GM13977 (cell line): ENCODE measurements at regions not wholly inside any gene's neighbourhood (a gene's known extent, or its start where the extent isn't known, plus 50 kb on each side); places are given as distances from the start of the nearest gene placed in this dataset.

Experiments used
- DNase-seq: peaks from one replicate; pipeline ENCODE4 v3.0.0; 2012; ENCODE audit warnings: low spot score
- CTCF ChIP-seq: IDR thresholded peaks from 2 replicates; pipeline ENCODE4 v1.5.1; 2012; ENCODE audit warnings: mild to moderate bottlenecking, control low read depth; ENCODE audit not compliant: insufficient read depth; ENCODE audit errors: extremely low read depth, missing control alignments
- in situ Hi-C: fragments of 300-500 bp; cut with MboI; formaldehyde crosslinking; loops from one replicate; pipeline ENCODE4 v1.12.0; 2022; ENCODE audit warnings: low sequenced_read_pairs, low pct_unique_long_range_greater_than_20kb, mixed read lengths, inconsistent platforms; ENCODE audit not compliant: unreplicated experiment

GRCh38 chr1:222257027-222257426 is 290.9 kb downstream of the HHIPL2 start:
- no peak for DNase-seq
- in situ Hi-C loops, result no loop called here
- TF ChIP-seq CTCF, result no peak

GRCh38 chr1:222256058-222256457 is 291.8 kb downstream of the HHIPL2 start:
- in situ Hi-C loops, result no loop called here
- DNase-seq, result no peak
- TF ChIP-seq CTCF, result no peak

GRCh38 chr1:222252788-222253187 is 295.1 kb downstream of the HHIPL2 start:
- no peak for TF ChIP-seq CTCF
- in situ Hi-C loops, result no loop called here
- no peak for DNase-seq

DNA sequence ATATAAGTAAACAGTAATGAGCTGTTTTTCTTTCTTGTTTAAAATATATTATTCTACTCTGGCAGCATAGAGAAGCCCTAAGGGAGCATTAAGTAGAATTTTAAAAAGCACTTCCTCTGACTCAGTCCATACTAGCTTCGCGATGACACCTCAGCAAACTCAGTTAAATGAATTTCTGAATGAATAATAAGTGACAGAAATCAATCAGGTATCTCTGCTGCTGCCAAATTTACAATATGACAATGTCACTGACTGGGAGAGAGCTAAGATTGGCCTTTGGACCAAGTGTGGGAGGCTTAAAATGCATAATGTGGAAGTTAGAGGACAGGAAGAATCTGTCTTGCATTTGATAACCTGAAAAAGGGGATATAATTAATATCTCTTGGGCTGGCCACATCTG is 296.1 kb downstream of the HHIPL2 start:
- DNase-seq, result no peak
- no peak for TF ChIP-seq CTCF
- in situ Hi-C loops, result no loop called here

- no peak for DNase-seq
- no peak for TF ChIP-seq CTCF
- in situ Hi-C loops, result no loop called here
Observed at GRCh38 chr1:222250376-222250775, 297.5 kb downstream of the HHIPL2 start.

DNA sequence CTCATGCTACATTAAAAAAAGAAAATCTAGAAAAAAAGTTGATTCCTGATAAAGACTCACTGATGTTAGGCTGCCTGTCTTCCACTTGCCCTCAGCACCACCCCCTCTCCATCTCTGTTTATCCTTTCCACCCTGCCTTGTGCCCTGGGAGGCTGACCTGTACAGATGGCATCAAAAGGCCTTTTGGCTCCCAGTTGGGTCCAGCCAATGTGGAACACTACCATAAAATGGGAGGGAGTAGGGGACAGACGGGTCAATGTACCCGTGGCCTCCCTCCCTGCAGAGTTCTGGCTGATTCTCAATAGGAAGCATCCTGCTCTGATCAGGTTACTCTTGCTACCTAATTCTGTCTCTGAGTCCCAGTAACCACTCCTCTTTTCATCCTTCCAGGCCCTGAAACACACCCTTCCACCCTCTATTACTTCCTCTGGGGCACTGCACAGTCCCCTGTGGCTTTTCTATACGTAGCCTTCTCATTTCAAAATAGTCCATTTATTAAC is 300.0 kb downstream of the HHIPL2 start:
- no peak for TF ChIP-seq CTCF
- DNase-seq, result no peak
- in situ Hi-C loops, result no loop called here

DNA sequence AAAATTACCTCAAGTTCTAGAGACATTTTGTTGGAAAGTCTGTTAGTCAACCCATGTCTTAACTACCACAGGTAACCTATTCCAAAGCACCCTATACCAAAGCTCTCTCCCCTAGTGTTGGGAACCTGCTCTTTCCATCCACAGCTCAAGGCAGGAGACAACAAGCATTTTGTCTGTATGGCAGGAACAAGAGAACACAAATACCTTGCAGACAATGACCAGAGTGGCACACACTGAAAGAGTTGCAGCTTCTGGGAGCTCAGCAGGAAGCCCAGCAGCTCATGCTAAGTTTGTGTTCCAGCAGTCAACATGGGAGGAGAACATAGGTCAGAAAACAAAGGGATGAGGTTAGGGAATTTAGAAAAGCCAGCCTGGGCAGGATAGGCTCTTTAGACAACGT is 300.8 kb downstream of the HHIPL2 start:
- in situ Hi-C loops, result no loop called here
- DNase-seq, result no peak
- TF ChIP-seq CTCF, result no peak
